ENCODE measurements at regions not wholly inside any gene's neighbourhood (a gene's known extent, or its start where the extent isn't known, plus 50 kb on each side); places are given as distances from the start of the nearest gene placed in this dataset.
"Not testable (repeated sequence)": the region's sequence is repeated elsewhere in the genome, so short reads cannot be mapped to it uniquely, and the experiment has no call there.

GRCh38 chr7:24395512-24395911, 111.5 kb downstream of the NPY start:
- Mint-ChIP-seq H3K27ac (no peak overlapping the region), H3K27me3 (peaks cover 19% of the 10 kb centered on the region), H3K4me1 (no peaks in the 10 kb centered on the region), H3K9me3 (ENCODE audit: insufficient read depth) (no peaks in the 10 kb centered on the region), H3K4me3 (no peak overlapping the region)
- DNase-seq = no peak
- no peak overlapping the region for H3K4me2 ChIP-seq (replicated peaks; ENCODE audit: low read depth, low read length, poor library complexity, severe bottlenecking)
- CTCF ChIA-PET = no interaction called here
- no peak for ATAC-seq (ENCODE audit: low read depth)
- intact Hi-C loops (cut with micrococcal nuclease) = no loop called here
- no peak for TF ChIP-seq EZH2 (IDR thresholded peaks at IDR 0.05; ENCODE audit: borderline replicate concordance, insufficient read depth, low read depth, low read length, poor library complexity, severe bottlenecking)
- TF ChIP-seq, protein P1, sequence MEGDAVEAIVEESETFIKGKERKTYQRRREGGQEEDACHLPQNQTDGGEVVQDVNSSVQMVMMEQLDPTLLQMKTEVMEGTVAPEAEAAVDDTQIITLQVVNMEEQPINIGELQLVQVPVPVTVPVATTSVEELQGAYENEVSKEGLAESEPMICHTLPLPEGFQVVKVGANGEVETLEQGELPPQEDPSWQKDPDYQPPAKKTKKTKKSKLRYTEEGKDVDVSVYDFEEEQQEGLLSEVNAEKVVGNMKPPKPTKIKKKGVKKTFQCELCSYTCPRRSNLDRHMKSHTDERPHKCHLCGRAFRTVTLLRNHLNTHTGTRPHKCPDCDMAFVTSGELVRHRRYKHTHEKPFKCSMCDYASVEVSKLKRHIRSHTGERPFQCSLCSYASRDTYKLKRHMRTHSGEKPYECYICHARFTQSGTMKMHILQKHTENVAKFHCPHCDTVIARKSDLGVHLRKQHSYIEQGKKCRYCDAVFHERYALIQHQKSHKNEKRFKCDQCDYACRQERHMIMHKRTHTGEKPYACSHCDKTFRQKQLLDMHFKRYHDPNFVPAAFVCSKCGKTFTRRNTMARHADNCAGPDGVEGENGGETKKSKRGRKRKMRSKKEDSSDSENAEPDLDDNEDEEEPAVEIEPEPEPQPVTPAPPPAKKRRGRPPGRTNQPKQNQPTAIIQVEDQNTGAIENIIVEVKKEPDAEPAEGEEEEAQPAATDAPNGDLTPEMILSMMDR (IDR thresholded peaks at IDR 0.05) = no peak
- POLR2A ChIA-PET = no interaction called here
- no peak overlapping the region for H2AFZ ChIP-seq (ENCODE audit: insufficient read depth, low read depth, low read length, poor library complexity, severe bottlenecking)
- no peaks in the 10 kb centered on the region for H3K9me3 ChIP-seq (ENCODE audit: control extremely low read depth in 1 of 3, control insufficient read depth in 2 of 3, insufficient read depth in 1 of 3, low read length in 2 of 3)
- no peak overlapping the region for H3K9ac ChIP-seq (ENCODE audit: low read length)
- H4K20me1 ChIP-seq (ENCODE audit: control insufficient read depth, insufficient read depth, low read length, poor library complexity, severe bottlenecking) = no peaks in the 10 kb centered on the region
- H3K27me3 ChIP-seq (replicated peaks in 1 of 4; ENCODE audit: control extremely low read depth in 1 of 4, control insufficient read depth in 3 of 4, insufficient read depth in 4 of 4, low read length in 3 of 4) = no peaks in the 10 kb centered on the region
- no peaks in the 10 kb centered on the region for H3K79me2 ChIP-seq (ENCODE audit: control insufficient read depth, insufficient read depth, low read length)
- no peaks in the 10 kb centered on the region for H3K36me3 ChIP-seq (replicated peaks in 1 of 2; ENCODE audit: control extremely low read depth in 1 of 2, control insufficient read depth in 1 of 2, extremely low read depth in 1 of 2, insufficient read depth in 2 of 2, low read length in 1 of 2)
- WGBS (ENCODE audit: insufficient coverage) = 100% methylated on average over 2 of the region's 3 CpGs
- no peak overlapping the region for H3K27ac ChIP-seq (ENCODE audit: low read length in 2 of 2)
- H3K4me3 ChIP-seq (ENCODE audit: control extremely low read depth in 1 of 5, extremely low read depth in 1 of 5, insufficient read depth in 1 of 5, low read depth in 2 of 5, low read length in 4 of 5) = no peak overlapping the region
- H3K4me1 ChIP-seq (ENCODE audit: control insufficient read depth in 2 of 2, insufficient read depth in 2 of 2, low read length in 2 of 2) = no peaks in the 10 kb centered on the region

DNA sequence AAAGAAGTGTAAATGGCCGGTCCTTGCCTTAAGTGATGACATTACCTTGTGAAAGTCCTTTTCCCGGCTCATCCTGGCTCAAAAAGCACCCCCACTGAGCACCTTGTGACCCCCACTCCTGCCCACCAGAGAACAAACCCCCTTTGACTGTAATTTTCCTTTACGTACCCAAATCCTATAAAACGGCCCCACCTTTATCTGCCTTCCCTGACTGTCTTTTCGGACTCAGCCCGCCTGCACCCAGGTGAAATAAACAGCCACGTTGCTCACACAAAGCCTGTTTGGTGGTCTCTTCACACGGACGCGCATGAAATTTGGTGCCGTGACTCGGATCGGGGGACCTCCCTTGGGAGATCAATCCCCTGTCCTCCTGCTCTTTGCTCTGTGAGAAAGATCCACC, 112.4 kb downstream of the NPY start:
- intact Hi-C loops (cut with micrococcal nuclease); H4K20me1 ChIP-seq (ENCODE audit: control insufficient read depth, insufficient read depth, low read length, poor library complexity, severe bottlenecking); H2AFZ ChIP-seq (ENCODE audit: insufficient read depth, low read depth, low read length, poor library complexity, severe bottlenecking); H3K4me3 ChIP-seq (ENCODE audit: control extremely low read depth in 1 of 5, extremely low read depth in 1 of 5, insufficient read depth in 1 of 5, low read depth in 2 of 5, low read length in 4 of 5); CTCF ChIA-PET; H3K9ac ChIP-seq (ENCODE audit: low read length); H3K79me2 ChIP-seq (ENCODE audit: control insufficient read depth, insufficient read depth, low read length); H3K27ac Mint-ChIP-seq; H3K27me3 ChIP-seq (replicated peaks in 1 of 4; ENCODE audit: control extremely low read depth in 1 of 4, control insufficient read depth in 3 of 4, insufficient read depth in 4 of 4, low read length in 3 of 4); H3K4me1 ChIP-seq (ENCODE audit: control insufficient read depth in 2 of 2, insufficient read depth in 2 of 2, low read length in 2 of 2); H3K4me1 Mint-ChIP-seq; H3K9me3 Mint-ChIP-seq (ENCODE audit: insufficient read depth); DNase-seq; H3K27ac ChIP-seq (ENCODE audit: low read length in 2 of 2); H3K4me2 ChIP-seq (replicated peaks; ENCODE audit: low read depth, low read length, poor library complexity, severe bottlenecking); H3K36me3 ChIP-seq (replicated peaks in 1 of 2; ENCODE audit: control extremely low read depth in 1 of 2, control insufficient read depth in 1 of 2, extremely low read depth in 1 of 2, insufficient read depth in 2 of 2, low read length in 1 of 2); H3K4me3 Mint-ChIP-seq; H3K9me3 ChIP-seq (ENCODE audit: control extremely low read depth in 1 of 3, control insufficient read depth in 2 of 3, insufficient read depth in 1 of 3, low read length in 2 of 3); POLR2A ChIA-PET; ATAC-seq (ENCODE audit: low read depth): not testable (repeated sequence)
- WGBS (ENCODE audit: insufficient coverage) = 82% methylated on average over 4 of the region's 13 CpGs
- H3K27me3 Mint-ChIP-seq = peaks cover 19% of the 10 kb centered on the region

All from B cell (primary cell).